CD14-positive monocyte (primary cell): ENCODE measurements at regions not wholly inside any gene's neighbourhood (a gene's known extent, or its start where the extent isn't known, plus 50 kb on each side); places are given as distances from the start of the nearest gene placed in this dataset.

Source experiments
- DNase-seq, 3 donors: peaks; one replicate each; pipeline ENCODE4 v3.0.0-alpha.2; 2011 to 2022
- H2AFZ ChIP-seq: 2 replicates; pipeline ENCODE4 v1.6.0; 2012; ENCODE audit warnings: mild to moderate bottlenecking, low read depth, low read length, inconsistent platforms; ENCODE audit not compliant: insufficient read depth, poor library complexity, severe bottlenecking
- H3K27ac ChIP-seq, 2 donors: 1 replicate in 1 of 2; 2 replicates in 1 of 2; pipeline ENCODE4 v1.5.1; 2012 to 2013; ENCODE audit warnings: low read length in 2 of 2, control low read depth in 1 of 2, inconsistent platforms in 1 of 2, low read depth in 1 of 2, mild to moderate bottlenecking in 1 of 2
- H3K27me3 ChIP-seq, 2 donors: one replicate each; pipeline versions ENCODE4 v1.6.0 to v1.6.1; 2011 to 2013; ENCODE audit warnings: low read length in 2 of 2; ENCODE audit not compliant: control insufficient read depth in 2 of 2, insufficient read depth in 2 of 2
- H3K36me3 ChIP-seq, 2 donors: replicated peaks in 1 of 2; 1 replicate in 1 of 2; 2 replicates in 1 of 2; pipeline versions ENCODE4 v1.5.1 to v1.6.1; 2012 to 2013; ENCODE audit warnings: low read length in 2 of 2, control low read depth in 1 of 2, inconsistent platforms in 1 of 2, mild to moderate bottlenecking in 1 of 2; ENCODE audit not compliant: insufficient read depth in 2 of 2, control insufficient read depth in 1 of 2
- H3K4me1 ChIP-seq, 2 donors: 1 replicate in 1 of 2; 2 replicates in 1 of 2; pipeline versions ENCODE4 v1.5.1 to v1.6.1; 2012 to 2013; ENCODE audit warnings: low read length in 2 of 2, control low read depth in 1 of 2, inconsistent platforms in 1 of 2, mild to moderate bottlenecking in 1 of 2, moderate library complexity in 1 of 2; ENCODE audit not compliant: insufficient read depth in 2 of 2, control insufficient read depth in 1 of 2
- H3K4me2 ChIP-seq: replicated peaks from 2 replicates; pipeline ENCODE3; 2012; ENCODE audit warnings: low read length, moderate library complexity, mild to moderate bottlenecking; ENCODE audit not compliant: poor library complexity, severe bottlenecking; ENCODE audit errors: extremely low read depth
- H3K4me3 ChIP-seq, 3 experiments: fragments of 200-600 bp in 1 of 3; sonication (generic) in 1 of 3; replicated peaks in 1 of 3; 1 replicate in 2 of 3; 2 replicates in 1 of 3; pipeline ENCODE4 v1.5.1; 2011 to 2013; ENCODE audit warnings: low read length in 3 of 3, mild to moderate bottlenecking in 3 of 3, control low read depth in 2 of 3, low read depth in 2 of 3, inconsistent platforms in 1 of 3, moderate library complexity in 1 of 3
- H3K79me2 ChIP-seq: 2 replicates; pipeline ENCODE4 v1.6.0; 2012; ENCODE audit warnings: mild to moderate bottlenecking, control low read depth, inconsistent platforms, low read length, moderate library complexity; ENCODE audit not compliant: insufficient read depth
- H3K9ac ChIP-seq: 2 replicates; pipeline ENCODE4 v1.6.0; 2017; ENCODE audit warnings: low read length, mild to moderate bottlenecking; ENCODE audit not compliant: insufficient read depth, poor library complexity, severe bottlenecking
- H3K9me3 ChIP-seq, 2 donors: replicated peaks in 1 of 2; 1 replicate in 1 of 2; 2 replicates in 1 of 2; pipeline versions ENCODE4 v1.5.1 to v1.6.1; 2012 to 2013; ENCODE audit warnings: low read length in 2 of 2, control low read depth in 1 of 2; ENCODE audit not compliant: control insufficient read depth in 1 of 2, insufficient read depth in 1 of 2
- H4K20me1 ChIP-seq: 2 replicates; pipeline ENCODE4 v1.6.0; 2012; ENCODE audit warnings: mild to moderate bottlenecking, low read length, control low read depth, moderate library complexity; ENCODE audit not compliant: insufficient read depth
- H3K27ac Mint-ChIP-seq, 7 donors: one replicate each; pipeline ENCODE4 v1.8.0; 2020; ENCODE audit warnings: mild to moderate bottlenecking in 7 of 7, mixed read lengths in 7 of 7, moderate library complexity in 6 of 7, inconsistent platforms in 2 of 7
- H3K27me3 Mint-ChIP-seq, 3 donors: one replicate each; pipeline ENCODE4 v1.8.0; 2021 to 2022; ENCODE audit warnings: low read depth in 3 of 3, mild to moderate bottlenecking in 3 of 3, mixed read lengths in 3 of 3, moderate library complexity in 3 of 3, inconsistent platforms in 1 of 3
- H3K36me3 Mint-ChIP-seq, 2 donors: one replicate each; pipeline ENCODE4 v1.8.0; 2020; ENCODE audit warnings: mixed read lengths in 2 of 2, inconsistent platforms in 1 of 2, mild to moderate bottlenecking in 1 of 2
- H3K4me1 Mint-ChIP-seq: one replicate; pipeline ENCODE4 v1.8.0; 2020; ENCODE audit warnings: mild to moderate bottlenecking, mixed read lengths
- H3K4me3 Mint-ChIP-seq, 2 donors: one replicate each; pipeline ENCODE4 v1.8.0; 2020; ENCODE audit warnings: mild to moderate bottlenecking in 2 of 2, mixed read lengths in 2 of 2, moderate library complexity in 1 of 2
- H3K9me3 Mint-ChIP-seq, 7 donors: one replicate each; pipeline ENCODE4 v1.8.0; 2020 to 2022; ENCODE audit warnings: mixed read lengths in 7 of 7, mild to moderate bottlenecking in 6 of 7, moderate library complexity in 6 of 7, inconsistent platforms in 2 of 7
- CTCF ChIP-seq: fragments of 200-600 bp; IDR thresholded peaks from one replicate; pipeline ENCODE4 v1.8.0; 2022; ENCODE audit warnings: antibody characterized with exemption, mild to moderate bottlenecking
- WGBS: methylation state at CpG from one replicate; pipeline ENCODE4 v1.1.5; 2013; ENCODE audit warnings: missing lambda C conversion rate; ENCODE audit not compliant: insufficient coverage; 5-methylcytosine and 5-hydroxymethylcytosine counted together
- intact Hi-C, 2 donors: fragments of 100-400 bp; cut with micrococcal nuclease; formaldehyde crosslinking; loops; one replicate each; pipeline versions ENCODE4 v1.15.0 to v1.15.1; 2023

- no peak for DNase-seq
- Mint-ChIP-seq H3K9me3 (peaks cover 0 to 7% (median 1%) of the 10 kb centered on the region in 7 donors), H3K27me3 (peaks cover 1 to 7% (median 5%) of the 10 kb centered on the region in 3 donors), H3K4me3 (no peak overlapping the region), H3K36me3 (no peaks in the 10 kb centered on the region), H3K4me1 (no peaks in the 10 kb centered on the region), H3K27ac (no peak overlapping the region)
- whole genome bisulfite sequencing = 92% methylated on average over 3 of the region's 3 CpGs
- TF ChIP-seq CTCF = no peak
- H3K9ac ChIP-seq = no peak overlapping the region
- H3K79me2 ChIP-seq = no peaks in the 10 kb centered on the region
- intact Hi-C loops = no loop called here
- H3K4me3 ChIP-seq = no peak overlapping the region
- H3K4me1 ChIP-seq = no peaks in the 10 kb centered on the region
- no peaks in the 10 kb centered on the region for H3K27me3 ChIP-seq
- peaks cover 0 to 8% of the 10 kb centered on the region in 2 donors for H3K9me3 ChIP-seq
- H3K4me2 ChIP-seq = no peak overlapping the region
- no peaks in the 10 kb centered on the region for H4K20me1 ChIP-seq
- H3K27ac ChIP-seq = no peak overlapping the region
- H2AFZ ChIP-seq = no peak overlapping the region
- no peaks in the 10 kb centered on the region for H3K36me3 ChIP-seq
Observed at GRCh38 chr20:57951549-57951948, 241.7 kb upstream of the PMEPA1 start.

GRCh38 chr20:57950764-57951485 lies 241.1 kb upstream of the PMEPA1 start:
- Histone ChIP-seq H3K79me2 (no peaks in the 10 kb centered on the region), H3K27me3 (no peaks in the 10 kb centered on the region), H3K9ac (no peak overlapping the region), H3K27ac (no peak overlapping the region), H3K4me1 (no peaks in the 10 kb centered on the region), H3K4me2 (no peak overlapping the region), H3K4me3 (no peak overlapping the region), H2AFZ (no peak overlapping the region), H3K36me3 (no peaks in the 10 kb centered on the region), H4K20me1 (no peaks in the 10 kb centered on the region), H3K9me3 (peaks cover 0 to 8% of the 10 kb centered on the region in 2 donors)
- Mint-ChIP-seq H3K27me3 (peaks cover 1 to 7% (median 5%) of the 10 kb centered on the region in 3 donors), H3K36me3 (no peaks in the 10 kb centered on the region), H3K4me1 (no peaks in the 10 kb centered on the region), H3K27ac (no peak overlapping the region), H3K4me3 (no peak overlapping the region), H3K9me3 (peaks cover 0 to 7% (median 2%) of the 10 kb centered on the region in 7 donors)
- intact Hi-C loops = no loop called here
- TF ChIP-seq CTCF = no peak
- WGBS = 90% methylated on average over 6 of the region's 14 CpGs
- no peak for DNase-seq
